ENCODE measurements at regions not wholly inside any gene's neighbourhood (a gene's known extent, or its start where the extent isn't known, plus 50 kb on each side); places are given as distances from the start of the nearest gene placed in this dataset.
A peak's percentile ranks its signal among the peaks of the same experiment; 100 is the strongest.

DNA sequence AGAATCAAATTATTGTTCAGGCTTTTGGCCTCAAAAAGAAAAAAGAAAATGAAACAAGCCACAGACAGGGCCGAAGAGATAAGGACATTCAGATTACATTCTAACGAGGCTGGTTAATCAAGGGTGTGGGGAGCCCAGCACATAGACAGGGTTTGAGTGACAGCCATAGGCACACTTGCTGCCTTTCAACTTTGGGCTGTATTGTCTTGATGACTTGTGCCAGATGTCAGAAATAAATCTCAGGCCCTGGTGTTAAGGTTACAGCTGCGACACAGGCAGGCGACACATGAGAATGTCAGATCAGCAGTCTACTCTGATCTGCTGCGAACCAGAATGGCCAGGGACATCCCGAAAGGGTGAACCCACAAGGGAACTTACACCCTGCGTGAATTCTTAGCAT lies 231.2 kb upstream of the ARRDC4 start:
- DNase-seq (ENCODE audit: low read depth) = no peak
- in situ Hi-C loops (cut with HindIII; ENCODE audit: low pct_unique_long_range_greater_than_20kb, low sequenced_read_pairs) = no loop called here

DNA sequence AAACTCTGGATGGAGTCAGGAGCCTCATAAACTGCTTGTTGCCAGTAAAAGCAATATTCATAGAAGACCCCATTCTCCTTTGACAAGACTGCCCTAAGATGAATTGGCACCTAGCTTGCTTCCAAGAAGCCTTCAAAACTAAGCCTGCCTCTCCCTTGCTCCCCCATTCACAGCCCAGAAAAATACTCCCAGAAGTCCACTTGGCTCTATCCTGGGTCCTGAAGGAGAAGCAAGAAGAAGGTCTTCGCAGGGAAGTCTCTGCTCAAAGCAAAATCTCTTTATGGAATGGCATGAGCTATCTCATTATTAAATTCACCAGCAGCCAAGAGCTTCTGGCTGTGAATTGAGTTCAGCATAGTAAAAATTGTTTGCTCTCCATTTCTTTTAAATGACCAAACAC lies 230.2 kb upstream of the ARRDC4 start:
- no peak for DNase-seq (ENCODE audit: low read depth)
- in situ Hi-C loops (cut with HindIII; ENCODE audit: low pct_unique_long_range_greater_than_20kb, low sequenced_read_pairs) = no loop called here

DNA sequence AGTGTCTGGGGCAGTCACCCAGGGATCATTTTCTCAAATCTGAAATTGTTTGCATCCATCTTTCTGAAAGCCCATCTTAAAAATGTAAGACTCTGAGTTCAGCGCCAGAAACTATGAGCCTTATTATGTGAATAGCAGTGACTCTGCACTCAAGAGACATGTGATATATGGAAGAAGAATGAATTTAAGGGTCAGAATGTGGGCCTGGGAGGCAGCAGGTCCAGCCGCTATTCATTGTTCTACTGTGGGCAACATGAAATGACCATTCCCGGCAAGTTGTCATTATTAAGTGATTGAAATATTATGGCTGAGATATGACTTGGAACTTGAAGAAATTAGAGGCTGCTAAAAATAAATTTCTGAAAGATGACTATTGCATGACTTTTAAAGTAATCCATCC lies 228.6 kb upstream of the ARRDC4 start:
- no peak for DNase-seq (ENCODE audit: low read depth)
- in situ Hi-C loops (cut with HindIII; ENCODE audit: low pct_unique_long_range_greater_than_20kb, low sequenced_read_pairs) = no loop called here

DNA sequence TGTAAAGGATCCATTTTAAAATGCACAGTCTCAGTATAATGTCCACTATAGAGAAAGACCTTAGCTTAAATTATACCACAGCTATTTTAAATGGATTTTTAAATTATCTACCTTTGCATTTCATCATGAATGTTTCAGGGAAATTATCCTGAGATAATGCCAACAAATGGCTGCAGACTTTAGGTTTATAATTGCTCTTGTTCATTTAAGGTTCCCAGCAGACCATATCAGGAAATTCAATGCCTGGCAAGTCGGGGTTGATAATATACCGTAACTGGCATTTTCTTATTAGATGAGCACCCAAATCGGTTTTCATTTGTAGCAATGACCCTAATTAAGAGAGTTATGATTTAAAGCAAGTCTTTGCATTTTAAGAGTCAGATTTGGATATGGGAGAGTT lies 227.1 kb upstream of the ARRDC4 start:
- in situ Hi-C loops (cut with HindIII; ENCODE audit: low pct_unique_long_range_greater_than_20kb, low sequenced_read_pairs) = no loop called here
- no peak for DNase-seq (ENCODE audit: low read depth)

DNA sequence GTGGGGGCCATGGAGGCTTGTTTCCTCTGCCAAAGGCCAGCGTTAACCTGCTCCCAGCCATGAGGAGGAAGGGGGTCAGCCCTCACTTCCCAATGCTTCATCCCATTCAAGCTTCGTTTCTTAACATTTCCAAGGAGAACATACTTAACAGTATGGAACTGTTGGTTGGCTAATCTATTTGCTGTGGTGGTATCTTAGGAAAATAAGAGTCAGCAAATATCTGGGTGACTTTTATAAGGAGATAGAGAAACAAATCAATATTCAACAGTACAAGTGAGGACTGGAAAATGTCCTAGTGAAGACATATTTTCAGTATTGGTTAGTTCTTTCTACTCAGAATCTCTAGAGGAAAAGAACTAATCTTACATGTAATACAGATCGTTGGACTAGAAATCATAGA lies 223.8 kb upstream of the ARRDC4 start:
- in situ Hi-C loops (cut with HindIII; ENCODE audit: low pct_unique_long_range_greater_than_20kb, low sequenced_read_pairs) = no loop called here
- no peak for DNase-seq (ENCODE audit: low read depth)

DNA sequence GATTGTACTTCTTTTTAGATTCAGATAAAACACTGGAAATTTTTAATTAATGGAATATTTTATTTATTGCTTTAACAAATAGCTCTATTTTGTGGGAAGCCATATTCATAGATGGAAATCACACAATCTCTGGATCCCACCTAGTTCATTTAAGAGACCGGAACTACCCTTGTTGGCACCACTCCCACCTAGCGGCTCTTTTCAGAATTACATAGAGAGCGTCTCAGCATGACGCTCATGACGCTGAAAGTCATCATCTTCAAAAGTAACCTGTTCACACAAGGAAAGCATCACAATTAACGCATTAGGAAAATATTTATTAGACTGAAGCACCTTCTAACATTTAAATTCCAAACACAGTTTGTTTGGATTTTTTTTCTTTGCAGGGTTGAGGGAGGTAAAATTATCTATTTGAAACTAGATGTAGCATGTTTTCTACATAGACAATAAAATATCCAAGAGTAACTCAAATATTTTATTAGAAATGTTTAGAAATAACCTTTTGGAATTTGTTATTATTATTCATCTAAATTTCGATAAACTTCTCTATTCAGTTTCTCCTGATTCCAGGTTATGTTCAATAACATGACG lies 214.9 kb upstream of the ARRDC4 start:
- in situ Hi-C loops (cut with HindIII; ENCODE audit: low pct_unique_long_range_greater_than_20kb, low sequenced_read_pairs) = no loop called here
- peak; percentile 7 for DNase-seq (ENCODE audit: low read depth)

DNA sequence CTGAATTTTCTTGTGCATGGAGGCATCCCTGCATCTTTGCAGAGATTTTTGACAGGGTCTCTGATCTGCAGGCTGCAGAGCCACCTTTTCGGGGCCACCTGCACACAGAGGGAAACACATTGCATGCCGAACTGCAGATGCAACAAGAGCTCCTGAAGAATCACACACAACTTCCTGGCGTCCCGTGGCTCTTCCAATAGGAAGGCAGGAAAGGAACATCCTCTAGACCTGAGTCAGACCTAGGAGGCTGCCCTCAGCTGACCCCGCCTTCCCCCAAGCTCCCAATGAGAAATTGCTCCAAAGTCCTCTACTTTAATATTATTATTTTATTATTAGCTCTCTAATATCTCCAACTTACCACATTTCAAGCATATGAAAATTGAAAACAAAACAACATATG lies 213.2 kb upstream of the ARRDC4 start:
- DNase-seq (ENCODE audit: low read depth) = no peak
- in situ Hi-C loops (cut with HindIII; ENCODE audit: low pct_unique_long_range_greater_than_20kb, low sequenced_read_pairs) = no loop called here

DNA sequence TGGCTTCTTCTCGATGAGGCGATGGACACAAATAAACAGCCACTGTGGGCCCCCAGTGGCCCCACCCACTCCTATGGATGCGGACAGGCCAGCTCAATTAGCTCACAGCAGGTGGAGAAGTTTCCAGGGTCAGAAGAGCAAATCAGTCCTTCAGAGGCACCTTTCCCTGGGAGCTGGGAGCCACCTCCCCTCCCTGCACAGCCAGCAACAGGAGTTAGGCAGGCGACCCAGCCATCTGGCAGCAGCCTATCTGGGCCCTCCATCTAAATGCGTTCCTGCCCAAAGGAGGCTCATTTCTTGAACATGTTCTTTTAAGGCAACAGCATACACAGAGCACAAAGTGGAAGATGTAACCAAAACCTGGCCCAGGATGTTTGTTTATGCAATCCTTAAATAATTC lies 211.9 kb upstream of the ARRDC4 start:
- in situ Hi-C loops (cut with HindIII; ENCODE audit: low pct_unique_long_range_greater_than_20kb, low sequenced_read_pairs) = no loop called here
- DNase-seq (ENCODE audit: low read depth) = no peak

DNA sequence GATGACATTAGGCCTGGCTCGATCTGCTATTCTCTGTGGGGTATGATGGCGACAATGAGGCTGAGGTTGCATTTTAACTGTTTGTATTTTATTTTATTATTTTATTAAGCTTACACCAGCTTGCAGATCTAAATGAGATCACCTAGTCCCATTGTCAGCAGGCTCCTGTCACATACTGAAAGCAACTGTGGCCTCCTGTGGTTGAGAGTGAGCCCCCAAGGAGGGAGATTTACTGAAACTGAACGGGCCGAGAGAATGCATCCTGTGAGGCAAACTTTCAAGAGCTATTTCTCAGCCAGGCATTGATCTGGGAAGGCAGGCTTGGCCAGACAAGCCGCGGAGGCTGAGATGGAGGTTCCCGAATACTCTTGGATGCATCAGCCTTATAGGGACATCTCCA lies 210.4 kb upstream of the ARRDC4 start:
- in situ Hi-C loops (cut with HindIII; ENCODE audit: low pct_unique_long_range_greater_than_20kb, low sequenced_read_pairs) = no loop called here
- DNase-seq (ENCODE audit: low read depth) = no peak

DNA sequence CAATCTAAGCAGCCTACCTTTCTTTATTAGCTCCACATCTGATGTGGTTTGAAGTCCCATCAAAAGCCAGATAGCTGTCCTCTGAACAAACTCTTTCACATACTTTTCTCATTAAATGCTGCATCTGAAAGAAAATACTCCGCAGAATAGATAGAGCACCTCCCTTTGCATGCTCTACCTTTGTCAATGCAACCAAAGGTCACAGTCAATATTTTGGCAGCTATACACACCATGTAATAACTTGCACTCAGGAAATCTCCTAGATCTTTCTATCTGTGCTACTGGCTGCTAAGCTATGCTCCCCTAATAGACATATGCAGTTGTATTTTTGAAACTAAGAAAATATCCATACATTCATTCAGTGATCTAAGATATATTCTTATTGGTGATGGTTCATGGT lies 204.8 kb upstream of the ARRDC4 start:
- in situ Hi-C loops (cut with HindIII; ENCODE audit: low pct_unique_long_range_greater_than_20kb, low sequenced_read_pairs) = no loop called here
- DNase-seq (ENCODE audit: low read depth) = no peak

DNA sequence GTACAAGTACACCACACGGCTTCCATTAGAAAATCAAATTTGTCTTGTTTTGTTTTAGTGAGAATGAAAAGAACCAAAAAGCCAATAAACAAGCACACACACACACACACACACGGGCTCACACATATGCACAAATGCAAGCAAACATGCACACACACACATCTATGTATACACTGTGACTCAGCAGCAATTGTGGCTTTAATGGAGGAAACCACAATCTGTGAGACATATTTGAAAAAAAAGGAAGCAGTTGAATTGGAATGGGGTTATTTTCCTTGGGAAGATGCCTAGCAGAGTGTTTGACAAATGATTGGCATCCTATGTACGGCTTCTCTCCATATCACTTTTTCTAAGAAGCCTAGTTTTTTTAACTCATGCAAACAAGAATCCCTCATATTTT lies 201.1 kb upstream of the ARRDC4 start:
- in situ Hi-C loops (cut with HindIII; ENCODE audit: low pct_unique_long_range_greater_than_20kb, low sequenced_read_pairs) = no loop called here
- peak; percentile 6 for DNase-seq (ENCODE audit: low read depth)

DNA sequence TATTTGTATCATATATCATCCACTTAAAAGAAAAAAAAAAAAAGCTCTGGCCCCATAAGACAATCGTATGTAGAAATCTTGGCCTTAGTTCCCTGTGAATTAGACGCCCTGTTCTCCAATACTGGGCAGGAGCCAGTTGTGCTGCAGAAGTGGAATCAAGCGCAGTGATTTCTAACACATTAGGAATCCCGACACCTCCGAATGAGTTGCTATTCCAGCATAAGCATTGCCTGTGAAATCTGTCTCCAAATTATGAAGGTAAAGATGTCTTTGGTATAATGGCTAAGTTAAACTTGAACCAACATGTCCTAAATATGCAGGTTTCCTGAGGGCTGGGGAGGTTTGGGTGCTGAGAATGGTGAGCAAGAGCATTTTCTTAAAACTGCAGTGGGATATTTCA lies 199.4 kb upstream of the ARRDC4 start:
- no peak for DNase-seq (ENCODE audit: low read depth)
- in situ Hi-C loops (cut with HindIII; ENCODE audit: low pct_unique_long_range_greater_than_20kb, low sequenced_read_pairs) = no loop called here

DNA sequence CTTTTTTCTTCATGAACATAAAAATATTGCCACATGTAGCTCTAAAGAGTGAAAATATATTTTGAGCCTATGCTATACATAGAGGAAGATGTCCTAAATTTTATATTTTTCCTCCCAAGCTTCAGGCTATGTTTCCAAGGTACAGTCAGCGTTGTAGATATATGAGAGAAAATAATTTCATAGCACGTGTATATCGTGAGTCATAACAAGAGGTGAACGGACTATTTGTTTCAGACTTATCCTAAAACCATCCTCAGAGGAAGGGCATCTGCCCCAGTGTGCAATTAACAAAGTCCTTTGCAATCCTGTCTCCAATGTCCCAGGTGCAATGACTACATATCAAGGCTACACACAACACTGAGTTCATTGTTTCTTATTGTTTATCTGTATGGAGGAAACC lies 177.3 kb upstream of the ARRDC4 start:
- in situ Hi-C loops (cut with HindIII; ENCODE audit: low pct_unique_long_range_greater_than_20kb, low sequenced_read_pairs) = no loop called here
- no peak for DNase-seq (ENCODE audit: low read depth)

DNA sequence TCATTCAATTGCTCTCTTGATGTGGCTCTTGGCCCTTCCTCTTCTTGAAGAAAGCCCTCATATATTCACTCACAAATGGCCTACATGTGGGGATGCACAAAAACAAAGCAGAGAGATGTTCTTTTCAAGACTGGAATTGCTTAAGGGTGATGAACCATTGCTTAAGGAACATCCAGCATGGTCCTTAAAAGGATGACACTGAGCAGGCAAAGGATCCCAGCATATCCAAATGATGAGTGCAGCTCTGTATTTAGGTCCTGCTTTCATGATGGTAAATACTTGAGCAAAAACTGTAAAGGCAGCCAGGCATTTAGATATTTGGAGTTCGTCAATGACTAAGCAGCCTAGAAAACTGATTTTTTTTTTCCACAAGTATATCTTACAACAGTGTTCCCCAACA lies 173.8 kb upstream of the ARRDC4 start:
- no peak for DNase-seq (ENCODE audit: low read depth)
- in situ Hi-C loops (cut with HindIII; ENCODE audit: low pct_unique_long_range_greater_than_20kb, low sequenced_read_pairs) = no loop called here

DNA sequence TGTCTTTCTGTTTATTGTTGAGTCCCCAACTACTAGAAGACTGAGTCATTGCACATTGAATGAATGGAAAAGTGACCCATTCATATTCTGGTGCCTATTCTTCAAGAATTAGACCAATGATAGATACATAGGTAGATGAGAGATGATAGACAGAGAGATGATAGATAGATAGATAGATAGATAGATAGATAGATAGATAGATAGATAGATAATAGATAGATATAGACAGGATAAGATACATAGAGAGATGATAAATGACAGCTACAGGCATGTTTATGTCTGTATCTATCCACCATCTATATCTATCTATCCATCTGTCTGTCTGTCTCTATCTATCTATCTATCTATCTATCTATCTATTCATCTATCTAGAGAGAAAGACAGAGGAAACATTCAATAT lies 170.3 kb upstream of the ARRDC4 start:
- in situ Hi-C loops (cut with HindIII; ENCODE audit: low pct_unique_long_range_greater_than_20kb, low sequenced_read_pairs) = no loop called here
- DNase-seq (ENCODE audit: low read depth) = no peak

DNA sequence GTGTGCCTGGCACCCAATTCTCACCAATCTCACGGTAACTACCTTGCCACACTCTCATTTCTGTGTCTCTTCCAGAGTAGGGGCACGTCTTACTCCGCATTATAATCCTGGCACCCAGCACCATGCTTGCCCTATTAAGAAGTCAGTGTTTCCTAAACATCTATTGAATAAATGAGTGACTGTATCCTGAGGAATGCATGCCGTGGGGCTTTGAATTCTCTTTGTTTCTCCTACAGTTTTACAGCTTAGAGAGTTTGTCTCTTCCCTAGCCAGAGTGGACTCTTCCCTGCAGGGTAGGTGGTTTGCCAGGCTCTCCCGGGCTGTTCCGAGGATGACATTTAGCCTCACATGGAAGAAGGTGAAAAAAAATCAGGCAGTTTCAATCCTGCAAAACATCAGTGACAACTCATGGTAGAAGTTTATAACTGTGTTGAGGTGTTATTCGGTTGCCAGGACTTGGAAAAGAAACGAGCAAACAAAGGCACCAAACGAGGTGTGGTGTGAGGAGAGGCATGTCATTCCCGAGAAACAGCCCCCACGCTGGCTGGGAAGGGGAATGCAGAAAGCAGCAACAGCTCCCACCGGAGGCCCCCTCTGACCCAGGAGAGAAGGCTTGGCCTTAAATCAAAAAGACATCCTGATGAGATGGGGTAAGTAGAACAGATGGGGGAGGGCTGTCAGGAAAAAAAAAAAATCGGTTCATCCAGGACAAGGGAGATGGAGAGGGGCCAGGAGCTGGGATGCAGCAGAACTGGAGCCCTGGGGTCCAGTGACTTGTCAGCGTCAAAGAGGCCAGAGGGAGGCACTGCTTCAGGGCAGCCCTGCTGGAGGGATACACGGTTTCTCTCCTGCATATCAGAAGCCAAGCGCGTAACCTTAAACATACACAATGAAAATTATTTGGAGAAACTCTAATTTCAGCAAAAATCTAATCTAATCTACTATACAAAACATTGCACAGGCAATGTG lies 168.4 kb upstream of the ARRDC4 start:
- in situ Hi-C loops (cut with HindIII; ENCODE audit: low pct_unique_long_range_greater_than_20kb, low sequenced_read_pairs) = no loop called here
- no peak for DNase-seq (ENCODE audit: low read depth)

DNA sequence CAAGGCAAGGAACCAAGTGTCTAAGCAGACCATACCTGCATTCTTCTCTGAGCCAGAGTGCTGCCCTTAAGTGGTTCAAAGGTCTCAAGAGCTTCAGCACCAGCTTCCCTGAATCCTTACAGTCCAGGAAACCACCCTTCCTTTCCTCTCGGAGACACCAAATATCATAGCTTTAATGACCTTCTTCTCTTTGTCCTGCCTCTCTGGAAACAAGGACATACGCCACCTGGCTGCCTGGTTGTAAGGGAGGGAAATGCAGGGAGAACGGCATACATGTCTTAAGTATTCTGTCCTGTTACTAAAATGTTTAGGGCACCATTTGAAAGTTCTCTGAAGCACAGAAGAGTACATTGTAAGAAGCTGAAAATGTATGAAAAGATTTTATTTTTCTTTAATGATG lies 155.6 kb upstream of the ARRDC4 start:
- no peak for DNase-seq (ENCODE audit: low read depth)

DNA sequence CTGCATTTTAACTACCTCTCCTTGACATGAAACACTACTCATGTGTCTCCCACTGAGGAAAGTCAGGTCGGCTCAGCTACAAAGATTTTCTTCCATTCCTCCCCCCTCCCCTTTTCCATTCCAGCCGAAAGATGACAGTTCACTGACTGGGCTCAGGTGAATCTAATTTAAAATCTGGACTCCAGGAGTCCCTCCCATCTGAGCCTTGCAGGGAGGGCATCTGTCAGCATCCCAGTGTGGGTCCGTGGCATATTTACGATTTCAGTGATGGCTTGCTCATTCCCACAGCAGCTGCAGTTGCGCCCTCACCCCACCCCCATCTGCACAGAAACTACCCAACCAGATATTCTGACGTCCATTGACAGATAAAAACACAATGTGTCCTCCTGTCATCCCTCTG lies 153.7 kb upstream of the ARRDC4 start:
- in situ Hi-C loops (cut with HindIII; ENCODE audit: low pct_unique_long_range_greater_than_20kb, low sequenced_read_pairs) = no loop called here
- DNase-seq (ENCODE audit: low read depth) = no peak

More for the DNA sequence above, 155.6 kb upstream of the ARRDC4 start:
- in situ Hi-C loops (cut with HindIII; ENCODE audit: low pct_unique_long_range_greater_than_20kb, low sequenced_read_pairs) = no loop called here

DNA sequence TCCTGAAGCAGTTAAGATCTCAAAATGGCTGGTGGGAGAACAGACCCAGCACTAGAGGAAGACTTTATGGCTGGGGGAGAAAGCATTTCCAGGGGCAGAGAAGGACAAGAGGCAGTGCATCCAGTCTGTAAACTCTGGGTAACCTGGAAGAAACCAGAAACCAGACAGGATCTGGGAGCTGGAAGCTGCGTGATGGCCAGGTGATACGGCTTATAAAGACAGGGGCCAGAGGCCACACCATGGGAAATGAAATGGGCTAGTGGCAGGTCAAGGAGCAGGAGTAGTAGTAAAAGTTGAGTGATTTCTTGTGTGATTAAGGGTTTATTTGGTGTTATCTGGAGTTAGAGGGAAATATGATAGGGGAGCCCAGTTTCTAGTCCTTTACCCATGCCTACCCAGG lies 144.7 kb upstream of the ARRDC4 start:
- in situ Hi-C loops (cut with HindIII; ENCODE audit: low pct_unique_long_range_greater_than_20kb, low sequenced_read_pairs) = no loop called here
- DNase-seq (ENCODE audit: low read depth) = no peak
